ENCODE measurements at regions not wholly inside any gene's neighbourhood (a gene's known extent, or its start where the extent isn't known, plus 50 kb on each side); places are given as distances from the start of the nearest gene placed in this dataset.

GRCh38 chr7:46772776-46773175, 809.1 kb downstream of the TNS3 start:
- TF ChIP-seq POLR2A (IDR thresholded peaks at IDR 0.05; ENCODE audit: extremely low read depth, insufficient read length) (no peak), CTCF (IDR thresholded peaks at IDR 0.05; ENCODE audit: low read depth, low read length) (no peak), MYC (IDR thresholded peaks at IDR 0.05; ENCODE audit: low read depth, low read length) (no peak)
- TF ChIP-seq, protein P1, sequence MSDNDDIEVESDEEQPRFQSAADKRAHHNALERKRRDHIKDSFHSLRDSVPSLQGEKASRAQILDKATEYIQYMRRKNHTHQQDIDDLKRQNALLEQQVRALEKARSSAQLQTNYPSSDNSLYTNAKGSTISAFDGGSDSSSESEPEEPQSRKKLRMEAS (IDR thresholded peaks at IDR 0.05; ENCODE audit: low read depth, low read length): no peak
